Fibroblast of skin of back (primary cell): ENCODE measurements at regions not wholly inside any gene's neighbourhood (a gene's known extent, or its start where the extent isn't known, plus 50 kb on each side); places are given as distances from the start of the nearest gene placed in this dataset.

ENCODE experiments used
- DNase-seq: peaks from one replicate; pipeline ENCODE4 v3.0.0-alpha.2; 2013

- no peak for DNase-seq
Observed at GRCh38 chr18:22678486-22678885, 254.6 kb upstream of the RBBP8 start.

- no peak for DNase-seq
Observed at GRCh38 chr18:22680944-22681343, 252.2 kb upstream of the RBBP8 start.

DNA sequence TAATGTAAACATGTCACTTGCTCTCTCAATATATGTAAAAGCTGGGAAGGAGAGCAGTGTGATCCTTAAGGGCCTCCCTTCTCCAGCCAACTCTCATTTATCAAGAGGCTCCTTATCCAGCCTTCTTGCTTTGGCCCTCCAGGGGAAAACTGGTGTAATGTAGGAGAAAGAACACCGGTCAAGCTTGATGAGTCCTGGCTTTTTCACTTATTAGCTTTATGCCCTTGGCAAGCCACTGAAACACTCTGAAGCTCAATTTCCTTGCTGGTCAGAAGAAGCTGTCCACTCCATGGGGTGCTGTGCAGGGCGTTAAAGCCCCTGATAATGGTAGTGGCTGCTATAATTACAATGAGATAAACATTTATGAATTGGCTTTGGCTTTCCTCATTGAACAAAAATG, 251.2 kb upstream of the RBBP8 start:
- DNase-seq, result no peak

GRCh38 chr18:22682720-22683119, 250.4 kb upstream of the RBBP8 start:
- DNase-seq, result no peak

- peak; percentile 89 for DNase-seq
Observed at GRCh38 chr18:22683196-22683676, 249.9 kb upstream of the RBBP8 start.

GRCh38 chr18:22683786-22684185, 249.3 kb upstream of the RBBP8 start:
- DNase-seq, result no peak

DNA sequence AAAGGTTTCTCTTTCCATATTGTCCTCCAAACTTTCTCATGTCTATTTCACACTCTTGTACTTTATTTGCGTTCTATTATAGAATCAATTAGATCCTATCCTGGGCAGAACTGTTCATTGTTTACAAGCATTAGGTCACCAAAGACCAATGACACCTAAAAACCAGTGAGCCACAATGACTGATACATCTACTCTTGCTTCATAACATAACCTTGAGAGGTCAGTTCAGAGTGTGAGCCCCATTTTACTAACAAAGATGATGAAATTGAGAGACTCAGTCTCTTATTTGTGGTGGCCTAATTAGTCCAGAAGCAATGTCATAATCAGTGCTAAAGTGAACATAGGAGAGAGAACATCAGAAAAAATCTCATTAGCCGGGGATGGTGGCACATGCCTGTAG, 248.9 kb upstream of the RBBP8 start:
- no peak for DNase-seq

- DNase-seq, result no peak
Observed at GRCh38 chr18:22685788-22686187, 247.3 kb upstream of the RBBP8 start.

- DNase-seq, result no peak
Observed at GRCh38 chr18:22687892-22688680, 245.0 kb upstream of the RBBP8 start.

- DNase-seq, result no peak
Observed at GRCh38 chr18:22688877-22689496, 244.1 kb upstream of the RBBP8 start.

DNA sequence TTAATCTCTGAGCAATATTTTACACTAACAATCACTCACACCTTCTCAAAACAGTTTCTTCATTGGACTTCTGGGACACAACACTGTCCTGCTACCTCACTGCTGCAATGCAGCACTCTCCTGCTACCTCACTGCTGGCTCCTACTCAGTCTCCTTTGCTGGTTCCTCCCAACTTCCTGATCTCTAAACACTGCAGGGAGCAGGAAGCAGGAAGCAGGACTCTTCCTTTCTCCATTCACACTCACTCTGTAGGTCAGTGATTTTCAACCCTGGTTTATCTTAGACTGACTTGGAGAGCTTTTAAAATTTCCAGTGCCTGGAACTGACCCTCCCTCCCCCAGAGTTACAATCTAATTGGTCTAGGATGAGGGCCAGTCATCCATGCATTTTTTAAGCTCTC, 243.4 kb upstream of the RBBP8 start:
- no peak for DNase-seq

GRCh38 chr18:22690556-22690955, 242.6 kb upstream of the RBBP8 start:
- DNase-seq, result no peak

DNA sequence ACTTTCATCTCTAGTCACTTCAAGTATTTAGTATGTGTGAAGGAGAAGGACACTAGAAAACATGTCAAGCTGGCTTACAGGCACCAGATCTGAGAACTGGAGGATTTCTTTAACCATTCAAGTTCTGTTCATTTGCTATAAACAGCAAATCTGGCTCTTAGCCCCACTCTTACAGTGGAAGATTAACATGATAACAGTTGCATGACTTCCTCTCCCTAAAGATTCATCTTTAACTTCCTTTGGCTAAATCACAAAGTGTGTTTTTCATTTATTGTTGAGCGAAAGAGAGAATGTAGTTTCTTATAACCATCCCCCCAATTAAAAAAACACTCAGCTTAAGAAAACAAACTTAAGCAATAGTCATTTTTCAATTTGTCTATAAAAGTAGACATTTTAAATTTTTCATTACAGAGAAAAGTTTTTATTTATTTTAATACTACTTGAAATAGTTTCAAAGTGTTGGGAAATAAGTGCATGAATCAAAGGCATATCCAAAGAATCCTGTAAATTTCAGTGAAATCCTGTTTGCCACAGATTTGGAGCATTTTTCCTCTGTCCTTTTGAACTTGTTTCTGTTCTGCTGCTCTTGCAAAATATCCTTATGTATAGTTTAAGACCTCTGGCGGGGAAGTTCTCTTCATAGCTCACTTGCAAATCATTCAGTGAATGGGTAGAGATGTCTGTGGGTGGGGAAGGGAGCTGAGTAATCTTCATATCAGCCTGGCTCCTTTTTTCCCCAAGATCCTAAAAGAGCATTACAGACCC, 241.0 kb upstream of the RBBP8 start:
- peak; percentile 88 for DNase-seq

GRCh38 chr18:22694954-22695353, 238.2 kb upstream of the RBBP8 start:
- DNase-seq, result peak; percentile 96

DNA sequence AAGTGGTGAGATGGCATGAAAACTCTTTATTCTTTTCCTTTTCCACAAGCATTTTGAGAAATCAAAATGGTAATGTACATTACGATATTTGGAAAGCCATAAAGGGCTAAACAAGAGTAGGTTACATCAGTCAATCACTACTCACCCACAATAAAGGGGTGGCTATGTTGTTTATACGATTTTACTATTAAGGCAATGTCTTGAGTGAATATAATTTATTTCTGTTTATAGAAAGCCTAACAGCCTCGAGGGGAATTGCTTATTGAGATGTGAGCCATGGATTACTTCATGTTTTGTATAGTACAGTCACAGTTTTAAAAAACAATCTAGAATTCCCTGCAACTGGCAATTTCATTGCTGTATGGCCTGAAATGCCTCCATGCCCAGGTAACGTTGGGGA, 237.5 kb upstream of the RBBP8 start:
- no peak for DNase-seq

GRCh38 chr18:22697561-22697960, 235.6 kb upstream of the RBBP8 start:
- DNase-seq, result no peak

- DNase-seq, result no peak
Observed at GRCh38 chr18:22698711-22699110, 234.4 kb upstream of the RBBP8 start.

DNA sequence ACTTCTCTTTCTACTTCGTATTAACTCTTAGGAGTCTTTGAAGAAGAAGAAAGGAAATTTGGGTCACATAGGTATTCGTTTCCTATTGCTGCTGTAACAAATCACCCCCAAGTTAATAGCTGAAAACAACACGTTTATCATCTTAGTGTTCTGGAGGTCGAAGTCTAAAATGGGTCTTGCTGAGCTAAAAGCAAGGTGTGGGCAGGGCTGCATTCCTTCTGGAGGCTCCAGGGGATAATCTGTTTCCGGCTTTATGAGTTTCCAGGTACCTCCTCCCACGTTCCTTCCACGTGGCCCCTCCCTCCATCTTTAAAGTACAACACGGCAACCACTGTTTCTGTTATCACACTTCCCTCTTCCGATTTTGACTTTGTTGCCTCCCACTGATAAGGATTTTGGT, 233.5 kb upstream of the RBBP8 start:
- no peak for DNase-seq

- no peak for DNase-seq
Observed at GRCh38 chr18:22700920-22701319, 232.2 kb upstream of the RBBP8 start.

DNA sequence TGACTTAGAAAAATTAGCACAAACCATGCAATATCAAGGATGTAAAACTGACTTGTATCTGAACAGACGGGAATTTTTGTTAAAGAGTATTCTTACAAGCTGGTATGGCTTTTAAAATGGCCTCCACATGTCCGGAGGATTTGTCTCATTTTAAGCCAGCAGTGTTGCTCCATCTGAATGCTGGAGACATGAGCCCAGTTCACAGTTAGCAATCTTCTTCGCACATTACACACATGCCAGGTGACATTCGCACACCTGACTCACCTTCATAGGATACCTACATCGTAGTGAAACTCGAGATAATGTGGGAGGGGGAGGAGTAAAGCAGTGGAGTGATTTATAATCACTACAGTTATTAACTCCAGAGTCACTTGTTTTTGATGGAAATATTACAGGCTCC, 231.8 kb upstream of the RBBP8 start:
- no peak for DNase-seq

- DNase-seq, result no peak
Observed at GRCh38 chr18:22701795-22702194, 231.3 kb upstream of the RBBP8 start.

DNA sequence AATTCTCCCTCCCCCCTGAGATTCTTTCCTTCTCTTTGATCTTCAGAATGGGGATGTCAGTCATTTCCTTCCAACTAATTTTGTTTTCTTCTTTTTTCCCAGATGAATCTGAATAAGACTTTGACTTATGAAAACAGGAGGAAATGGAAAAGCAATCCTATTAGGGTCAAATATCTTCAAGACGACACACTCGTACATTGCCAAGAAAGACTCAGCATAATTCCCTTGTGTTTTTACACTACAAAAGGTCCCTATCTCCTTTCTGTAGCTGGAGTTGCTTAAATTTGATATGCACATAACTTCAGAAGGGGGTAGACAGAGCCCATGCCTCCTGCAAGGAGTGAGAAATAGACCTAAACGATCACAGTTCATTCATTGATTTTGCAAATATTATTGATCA, 230.3 kb upstream of the RBBP8 start:
- DNase-seq, result no peak

- peak; percentile 54 for DNase-seq
Observed at GRCh38 chr18:22703883-22704585, 229.1 kb upstream of the RBBP8 start.
